HG02642 (cell line): ENCODE measurements at regions not wholly inside any gene's neighbourhood (a gene's known extent, or its start where the extent isn't known, plus 50 kb on each side); places are given as distances from the start of the nearest gene placed in this dataset.

ENCODE experiments used
- ATAC-seq: cut with Tn5 transposase; IDR thresholded peaks from one replicate; pipeline ENCODE4 v1.9.1; 2021; ENCODE audit warnings: mild to moderate bottlenecking; ENCODE audit not compliant: unreplicated experiment, poor library complexity

GRCh38 chr4:182163180-182163579 lies 80.0 kb upstream of the TENM3 start:
- ATAC-seq, result no peak

- no peak for ATAC-seq
Observed at GRCh38 chr4:182169572-182169971, 73.6 kb upstream of the TENM3 start.

GRCh38 chr4:182169987-182170386 lies 73.2 kb upstream of the TENM3 start:
- ATAC-seq, result no peak

- ATAC-seq, result no peak
Observed at GRCh38 chr4:182170417-182170935, 72.7 kb upstream of the TENM3 start.

GRCh38 chr4:182174979-182175378 lies 68.2 kb upstream of the TENM3 start:
- ATAC-seq, result no peak

- ATAC-seq, result no peak
Observed at GRCh38 chr4:182175788-182176519, 67.2 kb upstream of the TENM3 start.

GRCh38 chr4:182177166-182177565 lies 66.0 kb upstream of the TENM3 start:
- no peak for ATAC-seq

- ATAC-seq, result no peak
Observed at GRCh38 chr4:182179105-182179504, 64.1 kb upstream of the TENM3 start.

GRCh38 chr4:182179751-182180150 lies 63.5 kb upstream of the TENM3 start:
- ATAC-seq, result no peak

GRCh38 chr4:182185491-182185890 lies 57.7 kb upstream of the TENM3 start:
- no peak for ATAC-seq

GRCh38 chr4:182187674-182188073 lies 55.5 kb upstream of the TENM3 start:
- ATAC-seq, result no peak

- no peak for ATAC-seq
Observed at GRCh38 chr4:182188622-182189021, 54.6 kb upstream of the TENM3 start.

GRCh38 chr4:182189103-182189878 lies 53.9 kb upstream of the TENM3 start:
- no peak for ATAC-seq

GRCh38 chr4:182190306-182190705 lies 52.9 kb upstream of the TENM3 start:
- ATAC-seq, result no peak

- no peak for ATAC-seq
Observed at GRCh38 chr4:182192511-182193181, 50.6 kb upstream of the TENM3 start.

- no peak for ATAC-seq
Observed at GRCh38 chr4:182193311-182193710, 49.9 kb upstream of the TENM3 start.
